Frontal cortex (tissue), 3 donors: ENCODE measurements at regions not wholly inside any gene's neighbourhood (a gene's known extent, or its start where the extent isn't known, plus 50 kb on each side); places are given as distances from the start of the nearest gene placed in this dataset.

Experiments used
- DNase-seq, 2 donors: peaks; one replicate each; pipeline ENCODE4 v3.0.0; 2012; ENCODE audit warnings: low spot score in 2 of 2
- FAIRE-seq: peaks from 2 replicates; lab custom pipeline; 2012; peaks lifted over from hg19 to GRCh38; lab: Jason Lieb, UNC
- donor health status: control.
- donor health status: control.
- donor health status: control.

- FAIRE-seq (no peak), DNase-seq (no peak)
These were observed 293.3 kb upstream of the NR5A2 start for GRCh38 chr1:199734186-199734585.

- no peak for DNase-seq
- FAIRE-seq: no peak
These were observed 291.9 kb upstream of the NR5A2 start for GRCh38 chr1:199735660-199736059.

GRCh38 chr1:199736646-199737045, 290.9 kb upstream of the NR5A2 start:
- DNase-seq (no peak), FAIRE-seq (no peak)

- FAIRE-seq: no peak
- DNase-seq: no peak
These were observed 285.9 kb upstream of the NR5A2 start for GRCh38 chr1:199741586-199741985.

- FAIRE-seq (no peak), DNase-seq (no peak)
These were observed 285.0 kb upstream of the NR5A2 start for GRCh38 chr1:199742547-199742946.

GRCh38 chr1:199743227-199743626, 284.3 kb upstream of the NR5A2 start:
- no peak for FAIRE-seq

GRCh38 chr1:199746666-199747384, 280.7 kb upstream of the NR5A2 start:
- no peak for DNase-seq
- FAIRE-seq: no peak

More at GRCh38 chr1:199743227-199743626, 284.3 kb upstream of the NR5A2 start:
- no peak for DNase-seq

- DNase-seq (no peak), FAIRE-seq (no peak)
These were observed 279.5 kb upstream of the NR5A2 start for GRCh38 chr1:199747984-199748383.

- no peak for FAIRE-seq
- no peak for DNase-seq
These were observed 276.0 kb upstream of the NR5A2 start for GRCh38 chr1:199751506-199751905.

- FAIRE-seq: no peak
- no peak for DNase-seq
These were observed 275.4 kb upstream of the NR5A2 start for GRCh38 chr1:199751962-199752687.

- FAIRE-seq (no peak), DNase-seq (no peak)
These were observed 274.9 kb upstream of the NR5A2 start for GRCh38 chr1:199752688-199753027.

GRCh38 chr1:199753513-199753912, 274.0 kb upstream of the NR5A2 start:
- FAIRE-seq: no peak
- no peak for DNase-seq

GRCh38 chr1:199756066-199756465, 271.4 kb upstream of the NR5A2 start:
- FAIRE-seq: no peak
- no peak for DNase-seq

GRCh38 chr1:199758626-199759255, 268.8 kb upstream of the NR5A2 start:
- no peak for DNase-seq
- FAIRE-seq: no peak

- FAIRE-seq (no peak), DNase-seq (no peak)
These were observed 268.2 kb upstream of the NR5A2 start for GRCh38 chr1:199759268-199759730.

GRCh38 chr1:199762572-199762971, 264.9 kb upstream of the NR5A2 start:
- no peak for FAIRE-seq
- DNase-seq: no peak

- no peak for DNase-seq
- FAIRE-seq: no peak
These were observed 261.2 kb upstream of the NR5A2 start for GRCh38 chr1:199766218-199766792.

GRCh38 chr1:199767700-199768099, 259.8 kb upstream of the NR5A2 start:
- DNase-seq (no peak), FAIRE-seq (no peak)

- DNase-seq (no peak), FAIRE-seq (no peak)
These were observed 252.9 kb upstream of the NR5A2 start for GRCh38 chr1:199774433-199775089.

- FAIRE-seq: no peak
- no peak for DNase-seq
These were observed 250.6 kb upstream of the NR5A2 start for GRCh38 chr1:199776768-199777497.
